ENCODE measurements at regions not wholly inside any gene's neighbourhood (a gene's known extent, or its start where the extent isn't known, plus 50 kb on each side); places are given as distances from the start of the nearest gene placed in this dataset.
A peak's percentile ranks its signal among the peaks of the same experiment; 100 is the strongest.

GRCh38 chr1:164914208-164914607 is 355.2 kb downstream of the PBX1 start:
- TF ChIP-seq CTCF (IDR thresholded peaks at IDR 0.05; ENCODE audit: unreplicated experiment in 3 of 3), result peak in 2 of 3 experiments; percentile 14 to 16
- Mint-ChIP-seq H3K9me3 (no peaks in the 10 kb centered on the region), H3K36me3 (ENCODE audit: low read depth) (no peaks in the 10 kb centered on the region), H3K4me1 (peaks cover 23% of the 10 kb centered on the region), H3K4me3 (no peak overlapping the region), H3K27me3 (ENCODE audit: low read depth) (no peaks in the 10 kb centered on the region), H3K27ac (peak overlapping the region in 1 of 3 experiments; percentile 11)

GRCh38 chr1:164912290-164912689 is 353.3 kb downstream of the PBX1 start:
- TF ChIP-seq CTCF (IDR thresholded peaks at IDR 0.05; ENCODE audit: unreplicated experiment in 3 of 3), result no peak
- no peaks in the 10 kb centered on the region for H3K27me3 Mint-ChIP-seq (ENCODE audit: low read depth)
- H3K9me3 Mint-ChIP-seq, result no peaks in the 10 kb centered on the region
- H3K4me1 Mint-ChIP-seq, result peaks cover 23% of the 10 kb centered on the region
- no peak overlapping the region for H3K4me3 Mint-ChIP-seq
- H3K27ac Mint-ChIP-seq, result no peak overlapping the region
- no peaks in the 10 kb centered on the region for H3K36me3 Mint-ChIP-seq (ENCODE audit: low read depth)

- no peak overlapping the region for H3K4me3 Mint-ChIP-seq
- H3K27me3 Mint-ChIP-seq (ENCODE audit: low read depth), result no peaks in the 10 kb centered on the region
- no peak for TF ChIP-seq CTCF (IDR thresholded peaks at IDR 0.05; ENCODE audit: unreplicated experiment in 3 of 3)
- H3K27ac Mint-ChIP-seq, result peak overlapping the region in 1 of 3 experiments; percentile 7
- no peaks in the 10 kb centered on the region for H3K9me3 Mint-ChIP-seq
- no peaks in the 10 kb centered on the region for H3K36me3 Mint-ChIP-seq (ENCODE audit: low read depth)
- H3K4me1 Mint-ChIP-seq, result peaks cover 23% of the 10 kb centered on the region
These were observed 351.7 kb downstream of the PBX1 start for GRCh38 chr1:164910671-164911070.

GRCh38 chr1:164907666-164908065 is 348.7 kb downstream of the PBX1 start:
- Mint-ChIP-seq H3K4me1 (peaks cover 16% of the 10 kb centered on the region), H3K27ac (no peak overlapping the region), H3K4me3 (no peak overlapping the region), H3K9me3 (no peaks in the 10 kb centered on the region), H3K36me3 (ENCODE audit: low read depth) (no peaks in the 10 kb centered on the region), H3K27me3 (ENCODE audit: low read depth) (no peaks in the 10 kb centered on the region)
- TF ChIP-seq CTCF (IDR thresholded peaks at IDR 0.05; ENCODE audit: unreplicated experiment in 3 of 3), result no peak

- Mint-ChIP-seq H3K36me3 (ENCODE audit: low read depth) (no peaks in the 10 kb centered on the region), H3K9me3 (no peaks in the 10 kb centered on the region), H3K4me1 (peaks cover 5% of the 10 kb centered on the region), H3K4me3 (no peak overlapping the region), H3K27me3 (ENCODE audit: low read depth) (no peaks in the 10 kb centered on the region), H3K27ac (no peak overlapping the region)
- TF ChIP-seq CTCF (IDR thresholded peaks at IDR 0.05; ENCODE audit: unreplicated experiment in 3 of 3), result no peak
These were observed 346.9 kb downstream of the PBX1 start for GRCh38 chr1:164905869-164906268.

GRCh38 chr1:164902491-164902890 is 343.5 kb downstream of the PBX1 start:
- TF ChIP-seq CTCF (IDR thresholded peaks at IDR 0.05; ENCODE audit: unreplicated experiment in 3 of 3), result no peak
- Mint-ChIP-seq H3K27ac (no peak overlapping the region), H3K4me1 (no peaks in the 10 kb centered on the region)

More at GRCh38 chr1:164902491-164902890, 343.5 kb downstream of the PBX1 start:
- Mint-ChIP-seq H3K27me3 (ENCODE audit: low read depth) (no peaks in the 10 kb centered on the region), H3K9me3 (peaks cover 9% of the 10 kb centered on the region), H3K4me3 (no peak overlapping the region), H3K36me3 (ENCODE audit: low read depth) (no peaks in the 10 kb centered on the region)
